MCF 10A (cell line): ENCODE measurements at regions not wholly inside any gene's neighbourhood (a gene's known extent, or its start where the extent isn't known, plus 50 kb on each side); places are given as distances from the start of the nearest gene placed in this dataset.

Source experiments
- BruUV-seq: library from RNA; stranded (reverse); fragments of 400-500 nt; replicated peaks from 2 replicates; lab custom pipeline; 2021; lab: Mats Ljungman, UMichigan
- CTCF ChIA-PET: fragments of 300-600 bp; sonication (Branson Sonifier 250); formaldehyde crosslinking; extraction: SDS; loops from one replicate; lab custom pipeline; 2021; ENCODE audit warnings: antibody characterized with exemption, inconsistent platforms; lab: Yijun Ruan, JAX
- POLR2A ChIA-PET: fragments of 300-600, 350-650 bp; sonication (Branson Sonifier 250); formaldehyde crosslinking; extraction: SDS; loops from one replicate; lab custom pipeline; 2020; ENCODE audit warnings: antibody characterized with exemption, inconsistent platforms; lab: Yijun Ruan, JAX
- DNase-seq: peaks from one replicate; pipeline ENCODE4 v3.0.0-alpha.2; 2018; ENCODE audit not compliant: unreplicated experiment
- H3K27ac Mint-ChIP-seq: one replicate; pipeline ENCODE4 v1.8.0; 2022; ENCODE audit warnings: mild to moderate bottlenecking, low read depth, mixed read lengths; ENCODE audit not compliant: unreplicated experiment
- H3K27me3 Mint-ChIP-seq: one replicate; pipeline ENCODE4 v1.8.0; 2022; ENCODE audit warnings: mixed read lengths; ENCODE audit not compliant: insufficient read depth, unreplicated experiment
- H3K36me3 Mint-ChIP-seq: one replicate; pipeline ENCODE4 v1.8.0; 2022; ENCODE audit warnings: mild to moderate bottlenecking, moderate library complexity, mixed read lengths; ENCODE audit not compliant: insufficient read depth, unreplicated experiment
- H3K4me1 Mint-ChIP-seq: one replicate; pipeline ENCODE4 v1.8.0; 2022; ENCODE audit warnings: mixed read lengths; ENCODE audit not compliant: insufficient read depth, unreplicated experiment
- H3K4me3 Mint-ChIP-seq: one replicate; pipeline ENCODE4 v1.8.0; 2022; ENCODE audit warnings: mild to moderate bottlenecking, moderate library complexity, mixed read lengths; ENCODE audit not compliant: unreplicated experiment
- H3K9me3 Mint-ChIP-seq: one replicate; pipeline ENCODE4 v1.8.0; 2022; ENCODE audit warnings: mixed read lengths; ENCODE audit not compliant: unreplicated experiment
- CTCF ChIP-seq: fragments of 200-600 bp; IDR thresholded peaks from one replicate; pipeline ENCODE4 v1.8.0; 2022; ENCODE audit warnings: antibody characterized with exemption, mild to moderate bottlenecking; ENCODE audit not compliant: unreplicated experiment
- intact Hi-C: fragments of 100-400 bp; cut with micrococcal nuclease; formaldehyde crosslinking; loops from 2 replicates; pipeline ENCODE4 v1.14.1; 2022

GRCh38 chr6:122283884-122284283 lies 115.6 kb upstream of the HSF2 start:
- Mint-ChIP-seq H3K27me3 (peaks cover 50% of the 10 kb centered on the region), H3K9me3 (no peaks in the 10 kb centered on the region), H3K4me3 (no peak overlapping the region), H3K27ac (no peak overlapping the region), H3K36me3 (no peaks in the 10 kb centered on the region), H3K4me1 (no peaks in the 10 kb centered on the region)
- no TSS peak for BruUV-seq
- ChIA-PET CTCF (interaction anchor here (1.2 kb wide), 1 partner anchor 562 kb away, joined by 3 read pairs; no protein-coding TSS in a partner anchor), POLR2A (interaction anchor here (0.7 kb wide), 1 partner anchor 950 kb away, joined by 3 read pairs; the partner anchor contains the start of gene TBC1D32)
- no peak for DNase-seq
- intact Hi-C loops = no loop called here
- no peak for TF ChIP-seq CTCF

GRCh38 chr6:122284848-122285247 lies 114.6 kb upstream of the HSF2 start:
- CTCF ChIA-PET = interaction anchor here (1.2 to 1.8 kb wide), 2 partner anchors 10 to 563 kb away, joined by 3 read pairs; no protein-coding TSS in a partner anchor
- intact Hi-C loops = no loop called here
- DNase-seq = no peak
- Mint-ChIP-seq H3K27ac (no peak overlapping the region), H3K4me1 (no peaks in the 10 kb centered on the region), H3K4me3 (no peak overlapping the region), H3K36me3 (no peaks in the 10 kb centered on the region), H3K27me3 (peaks cover 56% of the 10 kb centered on the region), H3K9me3 (no peaks in the 10 kb centered on the region)
- no TSS peak for BruUV-seq
- no peak for TF ChIP-seq CTCF
- POLR2A ChIA-PET = no interaction called here

GRCh38 chr6:122285292-122285913 lies 114.0 kb upstream of the HSF2 start:
- ChIA-PET CTCF (interaction anchor here (0.5 to 1.8 kb wide), 3 partner anchors 9 to 1220 kb away, joined by 3 to 5 read pairs (median 3); no protein-coding TSS in a partner anchor), POLR2A (no interaction called here)
- intact Hi-C loops = no loop called here
- BruUV-seq = no TSS peak
- H3K27me3 Mint-ChIP-seq = peaks cover 62% of the 10 kb centered on the region
- no peak overlapping the region for H3K27ac Mint-ChIP-seq
- no peaks in the 10 kb centered on the region for H3K36me3 Mint-ChIP-seq
- no peak for DNase-seq
- no peaks in the 10 kb centered on the region for H3K4me1 Mint-ChIP-seq
- TF ChIP-seq CTCF = no peak
- H3K9me3 Mint-ChIP-seq = no peaks in the 10 kb centered on the region
- H3K4me3 Mint-ChIP-seq = no peak overlapping the region

GRCh38 chr6:122286512-122286911 lies 112.9 kb upstream of the HSF2 start:
- no peak for DNase-seq
- H3K4me1 Mint-ChIP-seq = no peaks in the 10 kb centered on the region
- CTCF ChIA-PET = interaction anchor here (0.6 kb wide), 1 partner anchor 10 kb away, joined by 3 read pairs; no protein-coding TSS in a partner anchor
- no peaks in the 10 kb centered on the region for H3K36me3 Mint-ChIP-seq
- H3K4me3 Mint-ChIP-seq = no peak overlapping the region
- H3K27ac Mint-ChIP-seq = no peak overlapping the region
- peaks cover 65% of the 10 kb centered on the region for H3K27me3 Mint-ChIP-seq
- POLR2A ChIA-PET = interaction anchor here (0.6 to 1.0 kb wide), 4 partner anchors 10 to 312 kb away, joined by 3 read pairs; no protein-coding TSS in a partner anchor
- no peaks in the 10 kb centered on the region for H3K9me3 Mint-ChIP-seq
- BruUV-seq = no TSS peak
- intact Hi-C loops = no loop called here
- TF ChIP-seq CTCF = no peak
